ENCODE measurements at regions not wholly inside any gene's neighbourhood (a gene's known extent, or its start where the extent isn't known, plus 50 kb on each side); places are given as distances from the start of the nearest gene placed in this dataset.

- Histone ChIP-seq H3K27ac (ENCODE audit: insufficient read length, low read depth, low read length) (no peak overlapping the region), H3K4ac (ENCODE audit: low read depth, low read length) (no peak overlapping the region), H2AK5ac (ENCODE audit: insufficient read length, low read length) (no peak overlapping the region), H2BK12ac (ENCODE audit: insufficient read length, low read depth, low read length) (no peak overlapping the region), H3K79me2 (ENCODE audit: insufficient read depth, low read length) (no peaks in the 10 kb centered on the region), H4K20me1 (ENCODE audit: control insufficient read depth, insufficient read depth, insufficient read length) (no peaks in the 10 kb centered on the region), H3K23ac (ENCODE audit: insufficient read length, low read depth, low read length) (no peak overlapping the region), H4K8ac (replicated peaks; ENCODE audit: insufficient read length, low read depth, low read length) (no peak overlapping the region), H3K4me2 (ENCODE audit: insufficient read depth, insufficient read length, low read length) (no peak overlapping the region), H2BK15ac (ENCODE audit: low read depth, low read length) (no peak overlapping the region), H2BK5ac (ENCODE audit: insufficient read length, low read length) (no peak overlapping the region), H2BK20ac (ENCODE audit: low read depth, low read length, poor library complexity, severe bottlenecking) (no peak overlapping the region), H3K9me3 (ENCODE audit: control insufficient read depth, low read depth, low read length) (no peaks in the 10 kb centered on the region), H4K5ac (ENCODE audit: insufficient read length, low read depth, low read length) (no peak overlapping the region), H2AFZ (ENCODE audit: low read length) (no peak overlapping the region), H3K27me3 (ENCODE audit: insufficient read depth, low read length) (no peaks in the 10 kb centered on the region), H3K79me1 (ENCODE audit: insufficient read depth, low read depth, low read length, poor library complexity, severe bottlenecking) (no peaks in the 10 kb centered on the region), H3K14ac (ENCODE audit: insufficient read depth, low read length) (no peak overlapping the region), H3K9ac (ENCODE audit: extremely low read depth, insufficient read length, low read length) (no peak overlapping the region), H4K91ac (ENCODE audit: insufficient read length, low read depth, low read length) (no peak overlapping the region), H3K18ac (ENCODE audit: insufficient read length, low read depth, low read length) (no peak overlapping the region), H3T11ph (ENCODE audit: low read length) (no peak overlapping the region), H3K56ac (ENCODE audit: insufficient read length, low read depth, low read length) (no peak overlapping the region), H3K23me2 (ENCODE audit: insufficient read length, low read depth, low read length, poor library complexity, severe bottlenecking) (no peaks in the 10 kb centered on the region), H3K4me1 (ENCODE audit: insufficient read depth, low read length) (no peaks in the 10 kb centered on the region), H2BK120ac (ENCODE audit: low read depth, low read length, poor library complexity, severe bottlenecking) (no peak overlapping the region)
- Mint-ChIP-seq H3K36me3 (ENCODE audit: insufficient read depth in 1 of 3, low read depth in 3 of 3) (no peaks in the 10 kb centered on the region), H3K4me1 (peaks cover 4% of the 10 kb centered on the region in 2 experiments; a peak in 2 of 4 replicates), H3K27me3 (ENCODE audit: low read depth) (no peaks in the 10 kb centered on the region; the same call in 1 of the 2 replicates), H3K27ac (no peak overlapping the region), H3K9me3 (no peaks in the 10 kb centered on the region; a peak in 1 of 5 replicates), H3K4me3 (no peak overlapping the region)
- no peak for TF ChIP-seq CTCF (conservative IDR thresholded peaks at IDR 0.05)
- WGBS (ENCODE audit: extremely low coverage, insufficient read length, low lambda C conversion rate): no CpG with 5 or more reads among the region's 3 CpGs
- no peak for DNase-seq
Measured at GRCh38 chr2:224155371-224155770, 116.3 kb upstream of the SERPINE2 start.

Measured in H9 (cell line).